SU-DHL-6 (cell line): ENCODE measurements at regions not wholly inside any gene's neighbourhood (a gene's known extent, or its start where the extent isn't known, plus 50 kb on each side); places are given as distances from the start of the nearest gene placed in this dataset.

Experiments
- CTCF ChIP-seq: fragments of 200-600 bp; sonication (generic); IDR thresholded peaks from one replicate; pipeline ENCODE4 v1.5.1; 2017; ENCODE audit warnings: antibody characterized with exemption, mild to moderate bottlenecking, low read length, moderate library complexity; ENCODE audit not compliant: insufficient read depth, poor library complexity, severe bottlenecking
- EZH2phosphoT487 ChIP-seq: fragments of 200-600 bp; sonication (generic), shearing (Covaris generic); conservative IDR thresholded peaks from 2 replicates; pipeline ENCODE4 v1.6.1; 2018; ENCODE audit warnings: mild to moderate bottlenecking, antibody characterized with exemption, low read length, moderate library complexity, mixed read lengths

GRCh38 chr6:159110013-159110412 lies 59.2 kb upstream of the FNDC1 start:
- peak; percentile 78 for TF ChIP-seq CTCF
- TF ChIP-seq EZH2phosphoT487: no peak
